Lower lobe of right lung (tissue), 2 donors: ENCODE measurements at regions not wholly inside any gene's neighbourhood (a gene's known extent, or its start where the extent isn't known, plus 50 kb on each side); places are given as distances from the start of the nearest gene placed in this dataset.

Source experiments
- ATAC-seq, 2 donors: fragments of 200-7000 bp; cut with Tn5 transposase; one replicate each; pipeline ENCODE4 v1.9.1; 2020 to 2022; ENCODE audit warnings: mild to moderate bottlenecking in 2 of 2, moderate library complexity in 2 of 2
- DNase-seq: peaks from one replicate; pipeline ENCODE4 v3.0.0-alpha.2; 2020
- H3K27ac ChIP-seq: fragments of 200-600 bp; one replicate; pipeline ENCODE4 v1.8.0; 2022
- H3K27me3 ChIP-seq: fragments of 200-600 bp; one replicate; pipeline ENCODE4 v1.8.0; 2022; ENCODE audit warnings: low read depth
- H3K36me3 ChIP-seq: fragments of 200-600 bp; one replicate; pipeline ENCODE4 v1.8.0; 2022; ENCODE audit warnings: mild to moderate bottlenecking
- H3K4me1 ChIP-seq: fragments of 200-600 bp; one replicate; pipeline ENCODE4 v1.8.0; 2022
- H3K4me3 ChIP-seq: fragments of 200-600 bp; one replicate; pipeline ENCODE4 v1.8.0; 2022; ENCODE audit warnings: mild to moderate bottlenecking
- H3K9me3 ChIP-seq: fragments of 200-600 bp; one replicate; pipeline ENCODE4 v1.8.0; 2022
- intact Hi-C: fragments of 100-400 bp; cut with DNase I; formaldehyde crosslinking; loops from one replicate; pipeline ENCODE4 v1.11.0; 2022
- TF ChIP-seq, protein P1 (sequence below): fragments of 200-600 bp; IDR thresholded peaks from one replicate; pipeline ENCODE4 v1.8.0; 2022; ENCODE audit warnings: antibody characterized with exemption, mild to moderate bottlenecking
- donor health status: DM: no; HTN: yes; CAD: no; lungs with severe emphysema.

DNA sequence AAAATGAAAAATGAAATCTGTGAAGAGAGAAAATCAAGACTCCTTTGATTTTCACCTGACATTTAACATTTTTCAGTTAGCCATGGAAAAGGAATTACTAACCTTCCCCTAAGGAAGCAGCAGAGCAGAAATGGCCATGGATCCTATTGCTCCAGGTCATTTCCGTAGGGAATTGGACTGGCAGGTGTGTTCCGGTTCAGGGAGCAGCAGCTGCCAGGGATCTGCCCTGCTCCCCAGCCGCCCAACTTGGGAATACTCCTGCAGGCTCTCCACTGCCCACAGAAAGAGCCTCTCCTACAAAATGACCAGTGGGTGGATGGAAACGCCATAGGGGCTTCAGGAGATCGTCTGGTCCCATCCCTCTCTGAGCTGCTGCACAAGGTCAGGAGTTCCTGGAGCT is 86.0 kb upstream of the MAPK4 start:
- no peaks in the 10 kb centered on the region for H3K4me1 ChIP-seq
- H3K36me3 ChIP-seq: no peaks in the 10 kb centered on the region
- no peaks in the 10 kb centered on the region for H3K27me3 ChIP-seq
- ATAC-seq: no peak
- no peak overlapping the region for H3K27ac ChIP-seq
- TF ChIP-seq, protein P1, sequence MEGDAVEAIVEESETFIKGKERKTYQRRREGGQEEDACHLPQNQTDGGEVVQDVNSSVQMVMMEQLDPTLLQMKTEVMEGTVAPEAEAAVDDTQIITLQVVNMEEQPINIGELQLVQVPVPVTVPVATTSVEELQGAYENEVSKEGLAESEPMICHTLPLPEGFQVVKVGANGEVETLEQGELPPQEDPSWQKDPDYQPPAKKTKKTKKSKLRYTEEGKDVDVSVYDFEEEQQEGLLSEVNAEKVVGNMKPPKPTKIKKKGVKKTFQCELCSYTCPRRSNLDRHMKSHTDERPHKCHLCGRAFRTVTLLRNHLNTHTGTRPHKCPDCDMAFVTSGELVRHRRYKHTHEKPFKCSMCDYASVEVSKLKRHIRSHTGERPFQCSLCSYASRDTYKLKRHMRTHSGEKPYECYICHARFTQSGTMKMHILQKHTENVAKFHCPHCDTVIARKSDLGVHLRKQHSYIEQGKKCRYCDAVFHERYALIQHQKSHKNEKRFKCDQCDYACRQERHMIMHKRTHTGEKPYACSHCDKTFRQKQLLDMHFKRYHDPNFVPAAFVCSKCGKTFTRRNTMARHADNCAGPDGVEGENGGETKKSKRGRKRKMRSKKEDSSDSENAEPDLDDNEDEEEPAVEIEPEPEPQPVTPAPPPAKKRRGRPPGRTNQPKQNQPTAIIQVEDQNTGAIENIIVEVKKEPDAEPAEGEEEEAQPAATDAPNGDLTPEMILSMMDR: no peak
- no peak for DNase-seq
- no peak overlapping the region for H3K4me3 ChIP-seq
- no peaks in the 10 kb centered on the region for H3K9me3 ChIP-seq
- intact Hi-C loops: no loop called here

DNA sequence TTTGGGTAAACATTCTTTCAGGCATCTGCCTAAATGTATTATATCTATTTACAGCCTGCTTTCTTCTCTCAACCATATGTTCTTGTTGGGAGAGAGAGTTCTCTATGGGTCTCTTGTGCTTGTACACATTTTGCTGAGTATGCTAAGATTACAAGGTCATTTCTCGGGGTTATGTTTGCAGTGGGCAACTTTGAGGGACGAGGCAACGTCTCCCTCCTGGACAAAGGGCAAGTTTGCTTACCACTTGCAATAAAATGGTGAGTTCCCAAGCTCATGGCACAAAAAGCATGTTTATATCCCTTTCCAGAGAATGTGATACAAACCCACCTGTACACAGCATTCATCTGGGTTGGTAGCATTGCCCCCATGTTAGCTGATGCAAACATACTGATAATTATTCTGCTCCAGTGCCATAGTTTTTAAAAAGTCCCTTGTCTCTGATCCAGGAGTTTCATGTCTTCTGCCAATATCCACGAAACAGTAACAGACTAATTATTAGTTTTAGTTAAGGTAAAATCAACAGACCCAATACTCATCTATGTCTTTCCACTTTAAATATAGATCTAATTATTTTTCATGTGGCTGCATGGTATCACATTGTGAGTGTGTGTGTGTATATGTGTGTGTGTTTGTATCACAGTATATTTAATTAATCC is 84.2 kb upstream of the MAPK4 start:
- TF ChIP-seq, protein P1: no peak
- no peaks in the 10 kb centered on the region for H3K4me1 ChIP-seq
- no peaks in the 10 kb centered on the region for H3K27me3 ChIP-seq
- no peaks in the 10 kb centered on the region for H3K36me3 ChIP-seq
- H3K27ac ChIP-seq: no peak overlapping the region
- H3K4me3 ChIP-seq: no peak overlapping the region
- intact Hi-C loops: no loop called here
- no peak for DNase-seq
- H3K9me3 ChIP-seq: no peaks in the 10 kb centered on the region
- ATAC-seq: no peak

DNA sequence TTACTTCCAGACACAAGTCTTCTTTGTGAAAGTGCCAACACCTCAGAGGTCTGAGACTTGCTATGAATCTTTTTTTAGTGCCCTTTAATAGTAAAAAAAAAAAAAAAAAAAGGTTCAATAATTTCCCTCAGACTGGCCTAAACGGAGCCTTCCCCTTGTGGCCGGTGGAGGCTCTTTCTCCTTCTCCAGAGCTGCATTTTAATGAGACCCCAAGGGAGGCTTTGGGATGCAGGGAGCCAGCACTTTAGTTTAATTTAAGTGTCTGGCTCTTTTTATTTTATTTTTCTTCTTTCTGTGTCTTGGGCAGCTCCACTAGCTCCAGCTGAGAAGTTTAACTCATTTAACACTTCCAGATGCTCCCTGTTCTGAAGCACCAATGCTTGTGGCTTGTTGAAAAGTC is 67.8 kb upstream of the MAPK4 start:
- ATAC-seq: no peak
- H3K36me3 ChIP-seq: no peaks in the 10 kb centered on the region
- no peak for DNase-seq
- intact Hi-C loops: no loop called here
- H3K9me3 ChIP-seq: no peaks in the 10 kb centered on the region
- no peak overlapping the region for H3K27ac ChIP-seq
- H3K4me3 ChIP-seq: no peak overlapping the region
- TF ChIP-seq, protein P1: no peak
- no peaks in the 10 kb centered on the region for H3K27me3 ChIP-seq
- H3K4me1 ChIP-seq: no peaks in the 10 kb centered on the region

DNA sequence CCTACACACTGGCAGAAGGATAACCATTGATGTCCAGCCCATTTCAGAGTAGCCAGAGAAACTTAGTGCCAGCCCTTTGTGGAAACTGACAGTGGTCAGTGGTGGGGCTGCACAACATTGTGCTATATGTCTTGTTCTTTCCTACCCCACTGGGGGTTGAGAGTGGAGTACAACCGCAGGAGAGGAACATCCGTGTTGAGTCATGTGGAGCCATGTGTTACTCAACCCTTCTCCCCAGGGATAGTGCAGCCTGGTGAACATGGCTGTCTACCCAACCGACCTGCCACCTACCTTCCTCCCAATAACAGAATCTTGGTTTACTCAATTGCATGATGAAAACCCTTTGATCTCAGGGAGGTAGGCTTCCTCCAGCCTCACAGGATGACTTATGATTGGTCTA is 65.3 kb upstream of the MAPK4 start:
- Histone ChIP-seq H3K27me3 (no peaks in the 10 kb centered on the region), H3K36me3 (no peaks in the 10 kb centered on the region), H3K4me1 (no peaks in the 10 kb centered on the region), H3K27ac (no peak overlapping the region), H3K9me3 (no peaks in the 10 kb centered on the region), H3K4me3 (no peak overlapping the region)
- ATAC-seq: no peak
- TF ChIP-seq, protein P1: no peak
- DNase-seq: no peak
- intact Hi-C loops: no loop called here

DNA sequence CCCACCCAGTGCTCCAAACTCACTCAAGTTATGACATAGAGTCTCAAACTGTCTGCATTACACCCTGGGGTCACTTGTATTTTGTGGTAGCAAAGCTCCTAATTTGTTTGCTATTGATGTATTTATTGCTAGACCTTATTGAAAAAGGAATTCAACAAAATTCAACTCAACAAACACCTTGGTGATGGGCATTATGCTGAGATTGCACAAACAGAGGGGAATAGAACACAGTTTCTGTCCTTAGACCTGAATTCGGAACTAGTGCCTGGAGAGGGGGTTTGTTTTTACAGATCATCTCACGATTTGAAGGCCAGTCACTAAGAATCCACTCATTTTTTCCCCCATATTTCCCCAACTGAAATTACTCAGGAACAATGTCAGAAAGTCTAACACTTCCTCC is 53.5 kb upstream of the MAPK4 start:
- DNase-seq (no peak), ATAC-seq (no peak)
- Histone ChIP-seq H3K4me1 (no peaks in the 10 kb centered on the region), H3K27ac (no peak overlapping the region), H3K4me3 (no peak overlapping the region), H3K36me3 (no peaks in the 10 kb centered on the region), H3K9me3 (no peaks in the 10 kb centered on the region), H3K27me3 (no peaks in the 10 kb centered on the region)
- intact Hi-C loops: loop anchor here (10.0 kb wide), 1 partner anchor 278 kb away; no protein-coding TSS in a partner anchor
- TF ChIP-seq, protein P1: no peak
